GM18867 (cell line): ENCODE measurements at regions not wholly inside any gene's neighbourhood (a gene's known extent, or its start where the extent isn't known, plus 50 kb on each side); places are given as distances from the start of the nearest gene placed in this dataset.

Experiments used
- ATAC-seq: cut with Tn5 transposase; IDR thresholded peaks from one replicate; pipeline ENCODE4 v1.9.1; 2021; ENCODE audit warnings: mild to moderate bottlenecking, moderate library complexity; ENCODE audit not compliant: unreplicated experiment

GRCh38 chr2:153802671-153803070 is 69.1 kb upstream of the GALNT13 start:
- no peak for ATAC-seq

GRCh38 chr2:153808679-153809078 is 63.0 kb upstream of the GALNT13 start:
- no peak for ATAC-seq

- ATAC-seq, result no peak
These were observed 60.2 kb upstream of the GALNT13 start for GRCh38 chr2:153811516-153811915.

- no peak for ATAC-seq
These were observed 59.1 kb upstream of the GALNT13 start for GRCh38 chr2:153812632-153813031.

- no peak for ATAC-seq
These were observed 53.5 kb upstream of the GALNT13 start for GRCh38 chr2:153818242-153818641.

GRCh38 chr2:153819074-153819473 is 52.6 kb upstream of the GALNT13 start:
- ATAC-seq, result no peak

GRCh38 chr2:153819501-153819900 is 52.2 kb upstream of the GALNT13 start:
- no peak for ATAC-seq
